Loucy (cell line): ENCODE measurements at regions not wholly inside any gene's neighbourhood (a gene's known extent, or its start where the extent isn't known, plus 50 kb on each side); places are given as distances from the start of the nearest gene placed in this dataset.

Experiments used
- H2AFZ ChIP-seq: fragments of 200-600 bp; sonication (generic); 2 replicates; pipeline ENCODE4 v1.6.0; 2016; ENCODE audit warnings: antibody characterized with exemption, mild to moderate bottlenecking, low read length, moderate library complexity
- H3F3A ChIP-seq: fragments of 200-600 bp; 2 replicates; pipeline ENCODE4 v1.6.0; 2016; ENCODE audit warnings: antibody characterized with exemption, low read depth, mild to moderate bottlenecking
- H3K27me3 ChIP-seq: fragments of 200-600 bp; sonication (generic); 2 replicates; pipeline ENCODE4 v1.6.1; 2014; ENCODE audit warnings: low read length, mild to moderate bottlenecking; ENCODE audit not compliant: insufficient read depth, poor library complexity, severe bottlenecking
- H3K36me3 ChIP-seq: fragments of 200-600 bp; sonication (generic); 2 replicates; pipeline ENCODE4 v1.6.1; 2016; ENCODE audit warnings: low read length; ENCODE audit not compliant: insufficient read depth
- H3K4me1 ChIP-seq: fragments of 200-600 bp; sonication (generic); 2 replicates; pipeline ENCODE4 v1.5.1; 2014; ENCODE audit warnings: low read length, mild to moderate bottlenecking; ENCODE audit not compliant: insufficient read depth, poor library complexity, severe bottlenecking
- H3K4me2 ChIP-seq: fragments of 200-600 bp; sonication (generic); 2 replicates; pipeline ENCODE4 v1.6.0; 2014; ENCODE audit warnings: antibody characterized with exemption, low read length, low read depth, mild to moderate bottlenecking; ENCODE audit not compliant: poor library complexity, severe bottlenecking
- H3K4me3 ChIP-seq: fragments of 200-600 bp; sonication (generic); 2 replicates; pipeline ENCODE4 v1.5.1; 2014; ENCODE audit warnings: low read length, mild to moderate bottlenecking, mixed read lengths; ENCODE audit not compliant: poor library complexity, severe bottlenecking
- H3K79me2 ChIP-seq: fragments of 200-600 bp; sonication (generic); 2 replicates; pipeline ENCODE4 v1.6.1; 2014; ENCODE audit warnings: low read length; ENCODE audit not compliant: insufficient read depth
- H3K9ac ChIP-seq: fragments of 200-600 bp; sonication (generic); 2 replicates; pipeline ENCODE4 v1.6.0; 2014; ENCODE audit warnings: mild to moderate bottlenecking, low read depth, low read length, moderate library complexity; ENCODE audit not compliant: poor library complexity, severe bottlenecking
- H3K9me2 ChIP-seq: fragments of 200-600 bp; sonication (generic); replicated peaks from 2 replicates; pipeline ENCODE4 v1.6.1; 2016; ENCODE audit warnings: low read depth, low read length, mixed read lengths
- H3K9me3 ChIP-seq: fragments of 200-600 bp; sonication (generic); 2 replicates; pipeline ENCODE4 v1.6.1; 2014; ENCODE audit warnings: mild to moderate bottlenecking, antibody characterized with exemption, low read length, low read depth; ENCODE audit not compliant: insufficient read depth
- H4K20me1 ChIP-seq: fragments of 200-600 bp; sonication (generic); 2 replicates; pipeline ENCODE4 v1.6.0; 2014; ENCODE audit warnings: antibody characterized with exemption, low read length, mild to moderate bottlenecking; ENCODE audit not compliant: insufficient read depth, poor library complexity, severe bottlenecking
- EZH2phosphoT487 ChIP-seq: fragments of 200-600 bp; IDR thresholded peaks from 2 replicates; pipeline ENCODE4 v1.6.1; 2018; ENCODE audit warnings: antibody characterized with exemption, mild to moderate bottlenecking, moderate library complexity, borderline replicate concordance
- TF ChIP-seq, protein P1 (sequence below): fragments of 200-600 bp; sonication (generic); conservative IDR thresholded peaks from 2 replicates; pipeline ENCODE4 v1.5.1; 2014; ENCODE audit warnings: mild to moderate bottlenecking, antibody characterized with exemption, low read length

DNA sequence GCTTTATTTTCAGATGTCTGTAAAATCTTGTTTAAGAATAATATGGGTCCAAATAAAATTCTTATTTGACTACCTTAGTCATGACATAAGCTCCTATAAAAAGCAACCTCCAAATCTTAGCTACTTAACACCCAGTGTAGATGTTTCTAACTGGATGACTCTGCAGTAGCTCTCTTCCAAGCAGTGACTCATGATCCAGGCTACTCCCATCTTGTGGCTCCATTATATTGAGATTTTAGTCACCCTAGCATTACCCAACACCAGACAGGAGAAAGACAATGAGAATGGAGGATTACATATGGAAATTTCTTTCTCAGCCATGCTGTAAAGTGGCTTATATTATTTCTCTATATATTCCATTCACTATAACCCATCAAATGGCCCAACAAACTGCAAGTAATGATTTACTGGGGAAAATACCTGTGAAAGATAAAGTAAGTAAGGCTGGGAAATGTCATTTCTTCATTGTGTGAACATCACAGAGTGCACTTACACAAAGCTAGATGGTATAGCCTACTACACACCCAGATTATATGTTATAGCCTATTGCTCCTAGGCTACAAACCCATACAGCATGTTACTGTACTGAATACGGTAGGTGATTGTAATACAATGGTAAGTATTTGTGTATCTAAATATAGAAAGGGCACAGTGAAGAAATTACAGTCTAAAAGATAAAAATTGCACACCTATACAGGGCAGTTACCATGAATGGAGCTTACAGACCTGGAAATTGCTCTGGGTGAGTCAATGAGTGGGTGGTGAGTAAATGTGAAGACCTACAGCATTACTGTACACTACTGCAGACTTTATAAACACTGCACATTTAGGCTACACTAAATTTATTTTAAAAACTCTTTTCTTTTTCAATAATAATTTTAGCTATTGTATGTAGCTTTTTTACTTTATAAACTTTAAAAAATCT, 163.2 kb downstream of the DYRK2 start:
- H3K4me3 ChIP-seq = no peak overlapping the region
- no peaks in the 10 kb centered on the region for H3K27me3 ChIP-seq
- H3K4me2 ChIP-seq = no peak overlapping the region
- H3K79me2 ChIP-seq = no peaks in the 10 kb centered on the region
- TF ChIP-seq EZH2phosphoT487 = no peak
- TF ChIP-seq, protein P1, sequence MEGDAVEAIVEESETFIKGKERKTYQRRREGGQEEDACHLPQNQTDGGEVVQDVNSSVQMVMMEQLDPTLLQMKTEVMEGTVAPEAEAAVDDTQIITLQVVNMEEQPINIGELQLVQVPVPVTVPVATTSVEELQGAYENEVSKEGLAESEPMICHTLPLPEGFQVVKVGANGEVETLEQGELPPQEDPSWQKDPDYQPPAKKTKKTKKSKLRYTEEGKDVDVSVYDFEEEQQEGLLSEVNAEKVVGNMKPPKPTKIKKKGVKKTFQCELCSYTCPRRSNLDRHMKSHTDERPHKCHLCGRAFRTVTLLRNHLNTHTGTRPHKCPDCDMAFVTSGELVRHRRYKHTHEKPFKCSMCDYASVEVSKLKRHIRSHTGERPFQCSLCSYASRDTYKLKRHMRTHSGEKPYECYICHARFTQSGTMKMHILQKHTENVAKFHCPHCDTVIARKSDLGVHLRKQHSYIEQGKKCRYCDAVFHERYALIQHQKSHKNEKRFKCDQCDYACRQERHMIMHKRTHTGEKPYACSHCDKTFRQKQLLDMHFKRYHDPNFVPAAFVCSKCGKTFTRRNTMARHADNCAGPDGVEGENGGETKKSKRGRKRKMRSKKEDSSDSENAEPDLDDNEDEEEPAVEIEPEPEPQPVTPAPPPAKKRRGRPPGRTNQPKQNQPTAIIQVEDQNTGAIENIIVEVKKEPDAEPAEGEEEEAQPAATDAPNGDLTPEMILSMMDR = no peak
- peaks cover 7% of the 10 kb centered on the region for H3K4me1 ChIP-seq
- H3K9me2 ChIP-seq = 0 out of 2 replicates have a peak, but pooled peaks cover 3% of the 10 kb centered on the region
- H3K9ac ChIP-seq = no peak overlapping the region
- H2AFZ ChIP-seq = no peak overlapping the region
- H3F3A ChIP-seq = no peaks in the 10 kb centered on the region
- no peaks in the 10 kb centered on the region for H4K20me1 ChIP-seq
- no peaks in the 10 kb centered on the region for H3K9me3 ChIP-seq
- no peaks in the 10 kb centered on the region for H3K36me3 ChIP-seq

DNA sequence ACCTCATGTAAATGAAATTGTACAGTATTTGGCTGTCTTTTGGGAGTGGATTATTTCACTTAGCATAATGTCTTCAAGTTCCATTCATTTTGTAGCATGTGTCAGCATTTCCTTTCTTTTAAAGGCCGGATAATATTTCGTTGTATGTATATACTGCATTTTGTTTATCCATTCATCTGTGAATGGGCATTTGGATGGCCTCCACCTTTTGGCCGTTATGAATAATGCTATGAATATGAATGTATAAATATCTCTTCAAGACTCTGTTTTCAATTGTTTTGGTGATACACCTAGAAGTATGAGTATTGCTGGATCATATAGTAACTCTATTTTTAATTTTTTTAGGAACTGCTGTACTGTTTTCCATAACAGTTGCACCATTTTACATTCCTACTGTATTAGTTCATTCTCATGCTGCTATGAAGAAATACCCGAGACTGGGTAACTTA, 164.9 kb downstream of the DYRK2 start:
- Histone ChIP-seq H3K36me3 (no peaks in the 10 kb centered on the region), H3K9me3 (no peaks in the 10 kb centered on the region), H3K9me2 (0 out of 2 replicates have a peak, but pooled peaks cover 3% of the 10 kb centered on the region), H3K27me3 (no peaks in the 10 kb centered on the region), H3K4me1 (peaks cover 8% of the 10 kb centered on the region), H4K20me1 (no peaks in the 10 kb centered on the region), H3F3A (no peaks in the 10 kb centered on the region), H3K4me3 (no peak overlapping the region), H3K9ac (no peak overlapping the region), H2AFZ (no peak overlapping the region), H3K79me2 (no peaks in the 10 kb centered on the region), H3K4me2 (no peak overlapping the region)
- TF ChIP-seq, protein P1 = no peak
- TF ChIP-seq EZH2phosphoT487 = no peak

DNA sequence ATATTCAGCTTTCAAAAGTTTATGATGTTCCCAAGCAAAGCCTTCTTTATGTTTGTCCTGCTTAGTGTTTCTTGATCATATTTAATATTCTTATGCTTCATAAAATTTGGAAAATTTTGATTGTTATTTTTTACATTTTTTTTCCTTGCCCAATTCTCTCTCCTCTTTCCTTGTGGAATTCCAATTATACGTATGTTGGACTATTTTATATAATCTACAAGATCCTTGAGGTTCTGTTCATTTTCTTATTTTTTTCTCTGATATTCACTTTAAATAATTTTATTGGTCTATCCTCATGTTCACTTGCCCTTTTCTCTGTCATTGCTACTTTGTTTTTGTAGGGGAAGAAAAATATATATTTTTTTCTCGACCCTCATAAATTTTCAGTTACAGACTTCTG, 167.7 kb downstream of the DYRK2 start:
- H3K9me3 ChIP-seq = no peaks in the 10 kb centered on the region
- H3K27me3 ChIP-seq = no peaks in the 10 kb centered on the region
- H3K9me2 ChIP-seq = 0 out of 2 replicates have a peak, but pooled peaks cover 3% of the 10 kb centered on the region
- no peak overlapping the region for H3K4me2 ChIP-seq
- peaks cover 7% of the 10 kb centered on the region for H3K4me1 ChIP-seq
- no peak overlapping the region for H3K9ac ChIP-seq
- H3K79me2 ChIP-seq = no peaks in the 10 kb centered on the region
- no peak overlapping the region for H3K4me3 ChIP-seq
- no peak for TF ChIP-seq EZH2phosphoT487
- TF ChIP-seq, protein P1 = no peak
- no peaks in the 10 kb centered on the region for H4K20me1 ChIP-seq
- no peaks in the 10 kb centered on the region for H3K36me3 ChIP-seq
- no peak overlapping the region for H2AFZ ChIP-seq
- no peaks in the 10 kb centered on the region for H3F3A ChIP-seq
